ENCODE measurements at regions not wholly inside any gene's neighbourhood (a gene's known extent, or its start where the extent isn't known, plus 50 kb on each side); places are given as distances from the start of the nearest gene placed in this dataset.
"Not testable (repeated sequence)": the region's sequence is repeated elsewhere in the genome, so short reads cannot be mapped to it uniquely, and the experiment has no call there.

DNA sequence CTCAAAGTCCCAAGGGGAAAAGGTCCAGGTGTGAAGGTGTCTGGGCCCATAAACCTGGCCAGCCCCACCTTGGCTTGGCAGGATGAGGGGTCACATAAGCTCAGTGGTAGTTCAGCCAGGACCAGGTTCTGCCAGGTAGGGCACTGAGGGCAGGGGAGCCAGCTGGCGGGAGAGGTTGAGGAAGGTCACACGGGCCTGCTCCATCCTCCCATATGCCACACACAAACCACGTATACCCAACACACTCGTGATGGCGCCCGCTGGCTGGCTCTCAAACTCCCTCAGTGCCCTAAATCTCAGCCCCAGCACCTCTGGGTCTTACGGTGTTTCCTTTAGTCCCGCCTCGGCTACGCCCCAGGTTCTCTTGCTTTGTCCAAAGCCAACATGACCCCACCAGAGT is 160.5 kb downstream of the ZFP36L2 start:
- intact Hi-C loops (cut with micrococcal nuclease): no loop called here
- Histone ChIP-seq H3K27ac (ENCODE audit: low read depth, low read length) (no peak overlapping the region), H3K79me2 (ENCODE audit: insufficient read depth, low read length) (no peaks in the 10 kb centered on the region), H3K9me2 (ENCODE audit: insufficient read depth) (no peaks in the 10 kb centered on the region), H3K36me3 (ENCODE audit: control insufficient read depth in 1 of 2, insufficient read depth in 2 of 2, low read length in 2 of 2) (no peaks in the 10 kb centered on the region), H2AFZ (ENCODE audit: low read depth, low read length, poor library complexity, severe bottlenecking) (no peak overlapping the region), H3K4me3 (replicated peaks in 1 of 2; ENCODE audit: low read depth in 1 of 2, low read length in 2 of 2) (no peak overlapping the region), H3K4me1 (ENCODE audit: control insufficient read depth in 1 of 2, insufficient read depth in 2 of 2, low read length in 2 of 2) (no peaks in the 10 kb centered on the region; a peak in 1 of 4 replicates), H4K20me1 (ENCODE audit: insufficient read depth) (no peaks in the 10 kb centered on the region), H3K9me3 (ENCODE audit: control insufficient read depth in 1 of 2, insufficient read depth in 1 of 2, low read depth in 1 of 2, low read length in 2 of 2) (no peaks in the 10 kb centered on the region), H3K9ac (ENCODE audit: low read length) (no peak overlapping the region), H3K27me3 (ENCODE audit: insufficient read depth, low read length) (no peaks in the 10 kb centered on the region), H3K4me2 (ENCODE audit: low read length) (no peak overlapping the region)
- ATAC-seq (no peak), DNase-seq (ENCODE audit: low read depth, low spot score) (no peak)
- TF ChIP-seq ATF3 (IDR thresholded peaks at IDR 0.05): no peak
- no peak for TF ChIP-seq ZBTB33 (IDR thresholded peaks at IDR 0.05; ENCODE audit: extremely low read depth, insufficient replicate concordance, low read length)
- no peak for TF ChIP-seq POLR2A (IDR thresholded peaks at IDR 0.05; ENCODE audit: borderline replicate concordance, extremely low read depth, insufficient read depth, insufficient read length)
- TF ChIP-seq ZFX (IDR thresholded peaks at IDR 0.05): no peak
- ChIA-PET CTCF (interaction anchor here (0.6 kb wide), 1 partner anchor 156 kb away, joined by 3 read pairs; no protein-coding TSS in a partner anchor), POLR2A (no interaction called here), RAD21 (ENCODE audit: low non-redundant PET in 1 of 2, low total read pairs in 2 of 2, uncharacterized antibody in 2 of 2, unreplicated experiment in 2 of 2) (no interaction called here)
- no TSS peak for BruUV-seq (replicated peaks)

- BruUV-seq (replicated peaks): no TSS peak
- no peak overlapping the region for H3K4me2 ChIP-seq (ENCODE audit: low read length)
- H3K9me2 ChIP-seq (ENCODE audit: insufficient read depth): no peaks in the 10 kb centered on the region
- no peaks in the 10 kb centered on the region; a peak in 1 of 4 replicates for H3K4me1 ChIP-seq (ENCODE audit: control insufficient read depth in 1 of 2, insufficient read depth in 2 of 2, low read length in 2 of 2)
- TF ChIP-seq RAD21 (IDR thresholded peaks at IDR 0.05; ENCODE audit: low read depth): no peak
- TF ChIP-seq CEBPB (IDR thresholded peaks at IDR 0.05; ENCODE audit: low read depth): no peak
- no peak overlapping the region for H3K9ac ChIP-seq (ENCODE audit: low read length)
- no peaks in the 10 kb centered on the region for H4K20me1 ChIP-seq (ENCODE audit: insufficient read depth)
- POLR2A ChIA-PET: no interaction called here
- intact Hi-C loops (cut with micrococcal nuclease): no loop called here
- ATAC-seq (no peak), DNase-seq (ENCODE audit: low read depth, low spot score) (no peak)
- no peak overlapping the region for H2AFZ ChIP-seq (ENCODE audit: low read depth, low read length, poor library complexity, severe bottlenecking)
- no peak overlapping the region for H3K27ac ChIP-seq (ENCODE audit: low read depth, low read length)
- no peaks in the 10 kb centered on the region for H3K79me2 ChIP-seq (ENCODE audit: insufficient read depth, low read length)
- H3K9me3 ChIP-seq (ENCODE audit: control insufficient read depth in 1 of 2, insufficient read depth in 1 of 2, low read depth in 1 of 2, low read length in 2 of 2): no peaks in the 10 kb centered on the region
- CTCF ChIA-PET: no interaction called here
- no peaks in the 10 kb centered on the region for H3K27me3 ChIP-seq (ENCODE audit: insufficient read depth, low read length)
- no peak overlapping the region for H3K4me3 ChIP-seq (replicated peaks in 1 of 2; ENCODE audit: low read depth in 1 of 2, low read length in 2 of 2)
- RAD21 ChIA-PET (ENCODE audit: low non-redundant PET in 1 of 2, low total read pairs in 2 of 2, uncharacterized antibody in 2 of 2, unreplicated experiment in 2 of 2): no interaction called here
- H3K36me3 ChIP-seq (ENCODE audit: control insufficient read depth in 1 of 2, insufficient read depth in 2 of 2, low read length in 2 of 2): no peaks in the 10 kb centered on the region
Measured at GRCh38 chr2:43065036-43065435, 161.4 kb downstream of the ZFP36L2 start.

- H3K4me1 ChIP-seq (ENCODE audit: control insufficient read depth in 1 of 2, insufficient read depth in 2 of 2, low read length in 2 of 2); H4K20me1 ChIP-seq (ENCODE audit: insufficient read depth); H3K36me3 ChIP-seq (ENCODE audit: control insufficient read depth in 1 of 2, insufficient read depth in 2 of 2, low read length in 2 of 2); H2AFZ ChIP-seq (ENCODE audit: low read depth, low read length, poor library complexity, severe bottlenecking); H3K27me3 ChIP-seq (ENCODE audit: insufficient read depth, low read length); H3K4me2 ChIP-seq (ENCODE audit: low read length); ATAC-seq; CTCF ChIA-PET; H3K9me2 ChIP-seq (ENCODE audit: insufficient read depth); H3K79me2 ChIP-seq (ENCODE audit: insufficient read depth, low read length); BruUV-seq (replicated peaks); H3K9ac ChIP-seq (ENCODE audit: low read length); H3K4me3 ChIP-seq (replicated peaks in 1 of 2; ENCODE audit: low read depth in 1 of 2, low read length in 2 of 2); H3K9me3 ChIP-seq (ENCODE audit: control insufficient read depth in 1 of 2, insufficient read depth in 1 of 2, low read depth in 1 of 2, low read length in 2 of 2); RAD21 ChIA-PET (ENCODE audit: low non-redundant PET in 1 of 2, low total read pairs in 2 of 2, uncharacterized antibody in 2 of 2, unreplicated experiment in 2 of 2); H3K27ac ChIP-seq (ENCODE audit: low read depth, low read length); DNase-seq (ENCODE audit: low read depth, low spot score); POLR2A ChIA-PET; intact Hi-C loops (cut with micrococcal nuclease): not testable (repeated sequence)
Measured at GRCh38 chr2:43063096-43063495, 163.3 kb downstream of the ZFP36L2 start.
